Gastroesophageal sphincter (tissue), 3 donors: ENCODE measurements at regions not wholly inside any gene's neighbourhood (a gene's known extent, or its start where the extent isn't known, plus 50 kb on each side); places are given as distances from the start of the nearest gene placed in this dataset.

Source experiments
- CTCF ChIP-seq, 4 experiments: fragments of 200-600 bp in 2 of 4; fragments of 450-650 bp in 2 of 4; sonication (generic) in 1 of 4; IDR thresholded peaks; one replicate each; pipeline ENCODE4 v1.5.1; 2017 to 2019; ENCODE audit warnings: antibody characterized with exemption in 4 of 4, mild to moderate bottlenecking in 2 of 4, moderate library complexity in 2 of 4
- POLR2A ChIP-seq, 2 donors: fragments of 450-650 bp; IDR thresholded peaks; one replicate each; pipeline ENCODE4 v1.6.1; 2017; ENCODE audit warnings: antibody characterized with exemption in 2 of 2, mild to moderate bottlenecking in 2 of 2, moderate library complexity in 1 of 2

DNA sequence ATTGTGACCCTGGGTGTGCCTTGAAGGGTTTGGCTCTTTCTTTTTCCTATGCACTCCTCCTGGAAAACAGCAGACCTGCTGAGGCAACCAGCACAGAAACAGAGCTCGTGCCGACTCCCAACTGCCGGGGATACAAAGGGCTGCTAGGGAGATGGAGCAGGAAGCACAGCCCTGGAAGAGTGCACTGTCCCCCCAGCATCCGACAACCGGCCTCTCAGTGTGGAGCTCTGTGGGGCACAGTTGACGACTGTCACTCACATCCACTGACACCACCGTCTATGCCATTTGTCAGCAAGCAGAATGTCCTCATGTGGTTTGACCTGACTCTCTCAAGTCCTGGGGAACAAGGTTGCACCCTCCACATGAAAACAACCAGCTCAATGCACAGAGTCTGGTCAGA is 290.4 kb downstream of the TNS1 start:
- TF ChIP-seq CTCF (IDR thresholded peaks at IDR 0.05) (no peak), POLR2A (IDR thresholded peaks at IDR 0.05) (no peak)
